PFSK-1 (cell line): ENCODE measurements at regions not wholly inside any gene's neighbourhood (a gene's known extent, or its start where the extent isn't known, plus 50 kb on each side); places are given as distances from the start of the nearest gene placed in this dataset.

Experiments
- POLR2AphosphoS5 ChIP-seq: IDR thresholded peaks from 2 replicates; pipeline ENCODE4 v1.6.1; 2012; ENCODE audit warnings: low read depth, mild to moderate bottlenecking, control low read depth, low read length, moderate library complexity
- TAF1 ChIP-seq: IDR thresholded peaks from 2 replicates; pipeline ENCODE4 v1.6.1; 2012; ENCODE audit warnings: low read length, control low read depth, borderline replicate concordance; ENCODE audit not compliant: insufficient read depth
- TF ChIP-seq, protein P1 (sequence below), 2 experiments: IDR thresholded peaks; 2 replicates each; pipeline versions ENCODE4 v1.6.1 to v1.8.0; 2011 to 2012; ENCODE audit warnings: low read depth in 2 of 2, low read length in 2 of 2, control low read depth in 1 of 2, inconsistent platforms in 1 of 2, mild to moderate bottlenecking in 1 of 2, moderate library complexity in 1 of 2; ENCODE audit not compliant: insufficient read depth in 1 of 2

DNA sequence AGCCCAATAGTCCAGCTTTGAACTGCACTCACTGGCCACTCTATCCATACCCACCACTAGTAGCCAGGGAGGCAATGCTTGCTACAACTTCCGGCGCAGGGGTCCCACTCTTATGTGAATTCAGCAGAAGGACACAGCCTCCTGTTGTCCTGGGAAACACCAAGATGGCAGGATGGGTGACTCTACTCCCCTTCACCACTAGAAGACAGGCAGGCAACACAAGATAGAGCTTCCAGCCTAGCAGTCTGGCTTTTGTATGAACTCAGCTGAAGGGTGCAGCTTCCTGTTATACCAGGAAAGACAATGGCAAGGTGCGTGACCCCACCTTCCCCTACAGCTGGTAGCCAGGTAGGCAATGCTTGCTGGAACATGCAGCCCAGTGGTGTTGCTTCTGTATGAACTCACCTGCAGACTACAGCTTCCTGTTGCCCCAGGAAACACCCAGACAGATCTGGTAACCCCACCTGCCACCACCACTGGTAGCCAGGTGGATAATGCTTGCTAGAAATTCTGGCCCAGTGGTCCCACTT is 205.2 kb upstream of the KIRREL3 start:
- TF ChIP-seq, protein P1, sequence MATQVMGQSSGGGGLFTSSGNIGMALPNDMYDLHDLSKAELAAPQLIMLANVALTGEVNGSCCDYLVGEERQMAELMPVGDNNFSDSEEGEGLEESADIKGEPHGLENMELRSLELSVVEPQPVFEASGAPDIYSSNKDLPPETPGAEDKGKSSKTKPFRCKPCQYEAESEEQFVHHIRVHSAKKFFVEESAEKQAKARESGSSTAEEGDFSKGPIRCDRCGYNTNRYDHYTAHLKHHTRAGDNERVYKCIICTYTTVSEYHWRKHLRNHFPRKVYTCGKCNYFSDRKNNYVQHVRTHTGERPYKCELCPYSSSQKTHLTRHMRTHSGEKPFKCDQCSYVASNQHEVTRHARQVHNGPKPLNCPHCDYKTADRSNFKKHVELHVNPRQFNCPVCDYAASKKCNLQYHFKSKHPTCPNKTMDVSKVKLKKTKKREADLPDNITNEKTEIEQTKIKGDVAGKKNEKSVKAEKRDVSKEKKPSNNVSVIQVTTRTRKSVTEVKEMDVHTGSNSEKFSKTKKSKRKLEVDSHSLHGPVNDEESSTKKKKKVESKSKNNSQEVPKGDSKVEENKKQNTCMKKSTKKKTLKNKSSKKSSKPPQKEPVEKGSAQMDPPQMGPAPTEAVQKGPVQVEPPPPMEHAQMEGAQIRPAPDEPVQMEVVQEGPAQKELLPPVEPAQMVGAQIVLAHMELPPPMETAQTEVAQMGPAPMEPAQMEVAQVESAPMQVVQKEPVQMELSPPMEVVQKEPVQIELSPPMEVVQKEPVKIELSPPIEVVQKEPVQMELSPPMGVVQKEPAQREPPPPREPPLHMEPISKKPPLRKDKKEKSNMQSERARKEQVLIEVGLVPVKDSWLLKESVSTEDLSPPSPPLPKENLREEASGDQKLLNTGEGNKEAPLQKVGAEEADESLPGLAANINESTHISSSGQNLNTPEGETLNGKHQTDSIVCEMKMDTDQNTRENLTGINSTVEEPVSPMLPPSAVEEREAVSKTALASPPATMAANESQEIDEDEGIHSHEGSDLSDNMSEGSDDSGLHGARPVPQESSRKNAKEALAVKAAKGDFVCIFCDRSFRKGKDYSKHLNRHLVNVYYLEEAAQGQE (IDR thresholded peaks at IDR 0.05; ENCODE audit: insufficient read depth in 1 of 2, low read depth in 2 of 2, low read length in 2 of 2) = no peak
- TF ChIP-seq POLR2AphosphoS5 = no peak
- TF ChIP-seq TAF1 = no peak
